HG03565 (cell line): ENCODE measurements at regions not wholly inside any gene's neighbourhood (a gene's known extent, or its start where the extent isn't known, plus 50 kb on each side); places are given as distances from the start of the nearest gene placed in this dataset.

Source experiments
- ATAC-seq: cut with Tn5 transposase; IDR thresholded peaks from one replicate; pipeline ENCODE4 v1.9.1; 2021; ENCODE audit warnings: mild to moderate bottlenecking, moderate library complexity; ENCODE audit not compliant: unreplicated experiment

GRCh38 chr5:77948476-77948875, 172.3 kb upstream of the TBCA start:
- ATAC-seq: no peak

- no peak for ATAC-seq
These were observed 170.9 kb upstream of the TBCA start for GRCh38 chr5:77947041-77947428.

GRCh38 chr5:77946381-77947040, 170.4 kb upstream of the TBCA start:
- ATAC-seq: no peak

GRCh38 chr5:77945874-77946273, 169.7 kb upstream of the TBCA start:
- no peak for ATAC-seq

- ATAC-seq: no peak
These were observed 168.7 kb upstream of the TBCA start for GRCh38 chr5:77944757-77945340.

- ATAC-seq: no peak
These were observed 167.7 kb upstream of the TBCA start for GRCh38 chr5:77943851-77944250.

- ATAC-seq: no peak
These were observed 166.6 kb upstream of the TBCA start for GRCh38 chr5:77942578-77943239.

GRCh38 chr5:77937015-77937908, 161.1 kb upstream of the TBCA start:
- ATAC-seq: peak; percentile 75

- no peak for ATAC-seq
These were observed 160.2 kb upstream of the TBCA start for GRCh38 chr5:77936365-77936693.

- no peak for ATAC-seq
These were observed 159.6 kb upstream of the TBCA start for GRCh38 chr5:77935506-77936364.

- no peak for ATAC-seq
These were observed 152.7 kb upstream of the TBCA start for GRCh38 chr5:77928776-77929300.

- ATAC-seq: no peak
These were observed 150.2 kb upstream of the TBCA start for GRCh38 chr5:77926337-77926736.

GRCh38 chr5:77925503-77925902, 149.4 kb upstream of the TBCA start:
- ATAC-seq: no peak

GRCh38 chr5:77924081-77924480, 147.9 kb upstream of the TBCA start:
- no peak for ATAC-seq

- no peak for ATAC-seq
These were observed 147.5 kb upstream of the TBCA start for GRCh38 chr5:77923666-77924065.

- no peak for ATAC-seq
These were observed 145.1 kb upstream of the TBCA start for GRCh38 chr5:77921094-77921768.

- ATAC-seq: no peak
These were observed 144.4 kb upstream of the TBCA start for GRCh38 chr5:77920359-77921058.

- no peak for ATAC-seq
These were observed 139.2 kb upstream of the TBCA start for GRCh38 chr5:77915346-77915745.

- ATAC-seq: no peak
These were observed 136.6 kb upstream of the TBCA start for GRCh38 chr5:77912721-77913120.
